ENCODE measurements at regions not wholly inside any gene's neighbourhood (a gene's known extent, or its start where the extent isn't known, plus 50 kb on each side); places are given as distances from the start of the nearest gene placed in this dataset.

- Histone ChIP-seq H2AFZ (ENCODE audit: insufficient read depth, low read depth, low read length, poor library complexity, severe bottlenecking) (no peak overlapping the region), H3K27me3 (replicated peaks in 1 of 4; ENCODE audit: control extremely low read depth in 1 of 4, control insufficient read depth in 3 of 4, insufficient read depth in 4 of 4, low read length in 3 of 4) (no peaks in the 10 kb centered on the region), H3K4me2 (replicated peaks; ENCODE audit: low read depth, low read length, poor library complexity, severe bottlenecking) (no peak overlapping the region), H3K4me1 (ENCODE audit: control insufficient read depth in 2 of 2, insufficient read depth in 2 of 2, low read length in 2 of 2) (no peaks in the 10 kb centered on the region), H3K4me3 (ENCODE audit: control extremely low read depth in 1 of 5, extremely low read depth in 1 of 5, insufficient read depth in 1 of 5, low read depth in 2 of 5, low read length in 4 of 5) (no peak overlapping the region), H3K9me3 (ENCODE audit: control extremely low read depth in 1 of 3, control insufficient read depth in 2 of 3, insufficient read depth in 1 of 3, low read length in 2 of 3) (peaks cover 0 to 3% (median 0%) of the 10 kb centered on the region in 3 donors), H3K9ac (ENCODE audit: low read length) (no peak overlapping the region), H3K36me3 (replicated peaks in 1 of 2; ENCODE audit: control extremely low read depth in 1 of 2, control insufficient read depth in 1 of 2, extremely low read depth in 1 of 2, insufficient read depth in 2 of 2, low read length in 1 of 2) (no peaks in the 10 kb centered on the region), H3K79me2 (ENCODE audit: control insufficient read depth, insufficient read depth, low read length) (no peaks in the 10 kb centered on the region), H4K20me1 (ENCODE audit: control insufficient read depth, insufficient read depth, low read length, poor library complexity, severe bottlenecking) (no peaks in the 10 kb centered on the region), H3K27ac (ENCODE audit: low read length in 2 of 2) (no peak overlapping the region)
- WGBS (ENCODE audit: insufficient coverage) = 83% methylated on average over 1 of the region's 6 CpGs
- Mint-ChIP-seq H3K9me3 (ENCODE audit: insufficient read depth) (no peaks in the 10 kb centered on the region), H3K4me3 (no peak overlapping the region), H3K27me3 (no peaks in the 10 kb centered on the region), H3K27ac (no peak overlapping the region), H3K4me1 (no peaks in the 10 kb centered on the region)
- no peak for ATAC-seq (ENCODE audit: low read depth)
- intact Hi-C loops (cut with micrococcal nuclease) = no loop called here
- ChIA-PET CTCF (no interaction called here), POLR2A (no interaction called here)
- DNase-seq = no peak
- TF ChIP-seq, protein P1, sequence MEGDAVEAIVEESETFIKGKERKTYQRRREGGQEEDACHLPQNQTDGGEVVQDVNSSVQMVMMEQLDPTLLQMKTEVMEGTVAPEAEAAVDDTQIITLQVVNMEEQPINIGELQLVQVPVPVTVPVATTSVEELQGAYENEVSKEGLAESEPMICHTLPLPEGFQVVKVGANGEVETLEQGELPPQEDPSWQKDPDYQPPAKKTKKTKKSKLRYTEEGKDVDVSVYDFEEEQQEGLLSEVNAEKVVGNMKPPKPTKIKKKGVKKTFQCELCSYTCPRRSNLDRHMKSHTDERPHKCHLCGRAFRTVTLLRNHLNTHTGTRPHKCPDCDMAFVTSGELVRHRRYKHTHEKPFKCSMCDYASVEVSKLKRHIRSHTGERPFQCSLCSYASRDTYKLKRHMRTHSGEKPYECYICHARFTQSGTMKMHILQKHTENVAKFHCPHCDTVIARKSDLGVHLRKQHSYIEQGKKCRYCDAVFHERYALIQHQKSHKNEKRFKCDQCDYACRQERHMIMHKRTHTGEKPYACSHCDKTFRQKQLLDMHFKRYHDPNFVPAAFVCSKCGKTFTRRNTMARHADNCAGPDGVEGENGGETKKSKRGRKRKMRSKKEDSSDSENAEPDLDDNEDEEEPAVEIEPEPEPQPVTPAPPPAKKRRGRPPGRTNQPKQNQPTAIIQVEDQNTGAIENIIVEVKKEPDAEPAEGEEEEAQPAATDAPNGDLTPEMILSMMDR (IDR thresholded peaks at IDR 0.05) = no peak
- TF ChIP-seq EZH2 (IDR thresholded peaks at IDR 0.05; ENCODE audit: borderline replicate concordance, insufficient read depth, low read depth, low read length, poor library complexity, severe bottlenecking) = no peak
Observed at GRCh38 chr10:35912615-35913569, 270.8 kb upstream of the FZD8 start.

DNA sequence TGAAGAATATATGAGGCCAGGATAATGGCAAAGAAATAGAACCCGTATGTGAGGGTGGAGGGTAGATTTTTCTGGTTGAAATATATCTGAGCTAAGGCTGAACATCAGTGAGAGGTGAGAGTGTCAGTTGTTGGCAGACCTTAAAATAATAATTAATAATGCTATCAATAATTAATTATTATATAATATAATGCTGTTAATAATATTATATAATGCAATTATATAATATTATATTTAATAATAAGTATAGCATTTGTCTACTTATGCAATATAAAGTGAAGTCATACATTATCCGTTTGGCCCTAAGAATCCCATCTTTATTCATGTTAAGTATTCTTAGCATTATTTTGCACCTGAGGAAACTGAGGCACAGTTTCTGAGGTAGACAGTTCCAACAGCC is 269.9 kb upstream of the FZD8 start:
- peaks cover 0 to 3% (median 0%) of the 10 kb centered on the region in 3 donors for H3K9me3 ChIP-seq (ENCODE audit: control extremely low read depth in 1 of 3, control insufficient read depth in 2 of 3, insufficient read depth in 1 of 3, low read length in 2 of 3)
- H3K27me3 Mint-ChIP-seq = no peaks in the 10 kb centered on the region
- H3K27ac ChIP-seq (ENCODE audit: low read length in 2 of 2) = no peak overlapping the region
- H3K27me3 ChIP-seq (replicated peaks in 1 of 4; ENCODE audit: control extremely low read depth in 1 of 4, control insufficient read depth in 3 of 4, insufficient read depth in 4 of 4, low read length in 3 of 4) = no peaks in the 10 kb centered on the region
- H2AFZ ChIP-seq (ENCODE audit: insufficient read depth, low read depth, low read length, poor library complexity, severe bottlenecking) = no peak overlapping the region
- POLR2A ChIA-PET = no interaction called here
- no peaks in the 10 kb centered on the region for H3K36me3 ChIP-seq (replicated peaks in 1 of 2; ENCODE audit: control extremely low read depth in 1 of 2, control insufficient read depth in 1 of 2, extremely low read depth in 1 of 2, insufficient read depth in 2 of 2, low read length in 1 of 2)
- DNase-seq (no peak), ATAC-seq (ENCODE audit: low read depth) (no peak)
- no peaks in the 10 kb centered on the region for H3K4me1 ChIP-seq (ENCODE audit: control insufficient read depth in 2 of 2, insufficient read depth in 2 of 2, low read length in 2 of 2)
- TF ChIP-seq, protein P1 (IDR thresholded peaks at IDR 0.05) = no peak
- TF ChIP-seq EZH2 (IDR thresholded peaks at IDR 0.05; ENCODE audit: borderline replicate concordance, insufficient read depth, low read depth, low read length, poor library complexity, severe bottlenecking) = no peak
- H3K79me2 ChIP-seq (ENCODE audit: control insufficient read depth, insufficient read depth, low read length) = no peaks in the 10 kb centered on the region
- no peaks in the 10 kb centered on the region for H4K20me1 ChIP-seq (ENCODE audit: control insufficient read depth, insufficient read depth, low read length, poor library complexity, severe bottlenecking)
- H3K4me3 ChIP-seq (ENCODE audit: control extremely low read depth in 1 of 5, extremely low read depth in 1 of 5, insufficient read depth in 1 of 5, low read depth in 2 of 5, low read length in 4 of 5) = no peak overlapping the region
- CTCF ChIA-PET = no interaction called here
- WGBS (ENCODE audit: insufficient coverage) = 83% methylated on average over 1 of the region's 2 CpGs
- no peak overlapping the region for H3K4me3 Mint-ChIP-seq
- H3K4me2 ChIP-seq (replicated peaks; ENCODE audit: low read depth, low read length, poor library complexity, severe bottlenecking) = no peak overlapping the region
- no peaks in the 10 kb centered on the region for H3K9me3 Mint-ChIP-seq (ENCODE audit: insufficient read depth)
- H3K9ac ChIP-seq (ENCODE audit: low read length) = no peak overlapping the region
- intact Hi-C loops (cut with micrococcal nuclease) = no loop called here
- no peaks in the 10 kb centered on the region for H3K4me1 Mint-ChIP-seq
- no peak overlapping the region for H3K27ac Mint-ChIP-seq

Data from B cell (primary cell).